OCI-LY3 (cell line): ENCODE measurements at regions not wholly inside any gene's neighbourhood (a gene's known extent, or its start where the extent isn't known, plus 50 kb on each side); places are given as distances from the start of the nearest gene placed in this dataset.

ENCODE experiments used
- H2AFZ ChIP-seq: fragments of 200-600, 300-600 bp; shearing (Covaris generic); 2 replicates; pipeline ENCODE4 v1.6.0; 2014; ENCODE audit warnings: antibody characterized with exemption, low read depth, low read length
- H3K27ac ChIP-seq: fragments of 200-600, 300-600 bp; sonication (generic); 2 replicates; pipeline ENCODE4 v1.5.1; 2014; ENCODE audit warnings: mild to moderate bottlenecking, low read length, moderate library complexity, mixed read lengths
- H3K27me3 ChIP-seq: fragments of 200-600, 300-600 bp; sonication (generic); 2 replicates; pipeline ENCODE4 v1.6.1; 2014; ENCODE audit warnings: low read depth, low read length, mixed read lengths
- H3K36me3 ChIP-seq: fragments of 200-600, 300-600 bp; sonication (generic); replicated peaks from 2 replicates; pipeline ENCODE3; 2014; ENCODE audit warnings: low read depth, low read length, mixed read lengths
- H3K4me1 ChIP-seq: fragments of 300-600, 200-600 bp; sonication (generic); 2 replicates; pipeline ENCODE4 v1.6.1; 2014; ENCODE audit warnings: low read length, mixed read lengths
- H3K4me2 ChIP-seq: fragments of 200-600, 300-600 bp; sonication (generic); 2 replicates; pipeline ENCODE4 v1.6.1; 2014; ENCODE audit warnings: low read length, mixed read lengths
- H3K4me3 ChIP-seq: fragments of 300-600, 200-600 bp; sonication (generic); 2 replicates; pipeline ENCODE4 v1.5.1; 2014; ENCODE audit warnings: antibody characterized with exemption, mild to moderate bottlenecking, low read length, moderate library complexity
- H3K79me2 ChIP-seq: fragments of 300-600, 200-600 bp; shearing (Covaris generic); 2 replicates; pipeline ENCODE4 v1.6.1; 2014; ENCODE audit warnings: mild to moderate bottlenecking, low read length, mixed read lengths
- H3K9ac ChIP-seq: fragments of 300-600, 200-600 bp; shearing (Covaris generic); 2 replicates; pipeline ENCODE4 v1.6.0; 2014; ENCODE audit warnings: mild to moderate bottlenecking, low read length, moderate library complexity
- H3K9me3 ChIP-seq: fragments of 200-600, 300-600 bp; shearing (Covaris generic); 2 replicates; pipeline ENCODE4 v1.6.1; 2014; ENCODE audit warnings: low read length, mixed read lengths; ENCODE audit not compliant: insufficient read depth
- H4K20me1 ChIP-seq: fragments of 200-600, 300-600 bp; sonication (generic); 2 replicates; pipeline ENCODE4 v1.6.1; 2016; ENCODE audit warnings: low read length, mixed read lengths; ENCODE audit not compliant: insufficient read depth
- EZH2phosphoT487 ChIP-seq: fragments of 200-600 bp; shearing (Covaris generic); IDR thresholded peaks from 2 replicates; pipeline ENCODE4 v1.6.1; 2018; ENCODE audit warnings: antibody characterized with exemption, mixed run types, low read depth
- TF ChIP-seq, protein P1 (sequence below): fragments of 200-600, 300-600 bp; sonication (generic); IDR thresholded peaks from 2 replicates; pipeline ENCODE4 v1.5.1; 2014; ENCODE audit warnings: antibody characterized with exemption, low read length, low read depth

DNA sequence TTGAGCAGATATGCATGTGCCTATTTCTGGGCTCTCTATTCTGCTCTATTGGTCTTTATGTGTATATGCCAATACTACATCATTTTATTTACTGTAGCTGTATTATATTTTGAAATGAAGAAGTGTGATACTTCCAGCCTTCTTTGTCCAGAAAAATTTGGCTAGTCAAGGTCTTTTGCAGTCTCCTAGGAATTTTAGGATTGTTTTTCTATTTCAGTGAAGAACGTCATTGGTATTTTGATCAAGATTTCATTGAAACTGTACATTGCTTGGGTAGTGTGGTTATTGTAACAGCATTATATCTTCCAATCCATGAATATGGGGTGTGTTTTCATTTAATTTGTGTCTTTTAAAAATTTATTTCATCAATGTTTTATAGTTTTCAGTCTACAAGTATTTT is 400.3 kb downstream of the AASDHPPT start:
- Histone ChIP-seq H3K27ac (no peak overlapping the region), H4K20me1 (no peaks in the 10 kb centered on the region), H2AFZ (no peak overlapping the region), H3K79me2 (no peaks in the 10 kb centered on the region), H3K36me3 (no peaks in the 10 kb centered on the region), H3K9me3 (no peaks in the 10 kb centered on the region), H3K9ac (no peak overlapping the region), H3K4me2 (no peak overlapping the region), H3K27me3 (no peaks in the 10 kb centered on the region), H3K4me3 (no peak overlapping the region), H3K4me1 (no peaks in the 10 kb centered on the region)
- TF ChIP-seq, protein P1, sequence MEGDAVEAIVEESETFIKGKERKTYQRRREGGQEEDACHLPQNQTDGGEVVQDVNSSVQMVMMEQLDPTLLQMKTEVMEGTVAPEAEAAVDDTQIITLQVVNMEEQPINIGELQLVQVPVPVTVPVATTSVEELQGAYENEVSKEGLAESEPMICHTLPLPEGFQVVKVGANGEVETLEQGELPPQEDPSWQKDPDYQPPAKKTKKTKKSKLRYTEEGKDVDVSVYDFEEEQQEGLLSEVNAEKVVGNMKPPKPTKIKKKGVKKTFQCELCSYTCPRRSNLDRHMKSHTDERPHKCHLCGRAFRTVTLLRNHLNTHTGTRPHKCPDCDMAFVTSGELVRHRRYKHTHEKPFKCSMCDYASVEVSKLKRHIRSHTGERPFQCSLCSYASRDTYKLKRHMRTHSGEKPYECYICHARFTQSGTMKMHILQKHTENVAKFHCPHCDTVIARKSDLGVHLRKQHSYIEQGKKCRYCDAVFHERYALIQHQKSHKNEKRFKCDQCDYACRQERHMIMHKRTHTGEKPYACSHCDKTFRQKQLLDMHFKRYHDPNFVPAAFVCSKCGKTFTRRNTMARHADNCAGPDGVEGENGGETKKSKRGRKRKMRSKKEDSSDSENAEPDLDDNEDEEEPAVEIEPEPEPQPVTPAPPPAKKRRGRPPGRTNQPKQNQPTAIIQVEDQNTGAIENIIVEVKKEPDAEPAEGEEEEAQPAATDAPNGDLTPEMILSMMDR, result no peak
- TF ChIP-seq EZH2phosphoT487, result no peak

DNA sequence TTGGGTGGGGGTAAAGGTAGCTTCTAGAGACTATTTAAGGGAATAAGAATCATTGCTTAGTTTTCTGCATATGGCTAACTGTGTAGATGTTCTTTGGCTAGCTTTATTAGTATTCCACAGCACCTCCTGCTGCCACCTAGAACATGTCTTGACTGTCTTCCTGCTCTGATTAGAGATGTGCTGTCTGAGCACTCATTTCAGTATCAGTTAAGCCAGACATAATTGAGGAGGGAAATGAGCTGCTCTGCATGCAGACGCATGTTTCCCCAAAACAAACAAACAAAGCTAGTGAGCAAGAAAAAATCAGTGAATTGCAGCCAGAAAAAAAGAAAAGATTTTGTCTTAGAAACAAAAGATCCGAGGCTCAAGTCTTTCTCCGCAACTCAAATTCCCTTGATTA is 402.2 kb downstream of the AASDHPPT start:
- Histone ChIP-seq H3K4me1 (no peaks in the 10 kb centered on the region), H3K4me2 (no peak overlapping the region)
- TF ChIP-seq, protein P1, result no peak
- no peak for TF ChIP-seq EZH2phosphoT487

DNA sequence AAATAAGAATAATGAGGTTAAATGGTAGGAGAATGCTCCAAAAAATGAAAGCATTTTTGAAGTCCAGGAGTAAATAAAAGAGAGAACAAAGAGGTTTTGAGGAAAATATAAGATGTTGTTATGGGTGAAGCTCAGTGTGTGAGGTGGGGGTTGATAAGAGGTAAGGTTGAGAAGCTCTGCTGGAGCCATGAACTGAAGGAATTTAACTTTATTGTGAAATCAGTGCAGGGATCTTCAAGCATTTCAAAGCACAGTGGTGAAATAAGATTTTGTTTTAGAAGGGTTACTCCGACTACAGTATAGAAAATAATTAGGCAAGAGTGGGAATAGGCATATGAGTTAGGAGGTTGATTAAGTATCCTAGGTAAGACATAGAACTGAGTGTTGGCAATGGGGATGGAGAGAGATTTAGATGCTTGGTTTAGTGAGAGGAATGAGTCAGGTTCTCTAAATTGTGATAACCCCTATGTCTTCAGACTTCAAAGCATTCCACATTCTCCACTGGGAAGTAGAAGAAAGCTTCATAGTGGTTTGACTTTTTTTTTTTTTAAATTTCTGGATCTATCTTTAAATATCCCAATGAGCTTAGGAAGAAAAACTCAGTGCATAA is 403.2 kb downstream of the AASDHPPT start:
- Histone ChIP-seq H3K4me3 (no peak overlapping the region), H2AFZ (no peak overlapping the region), H3K9ac (no peak overlapping the region), H3K4me2 (no peak overlapping the region), H3K27ac (no peak overlapping the region), H3K9me3 (no peaks in the 10 kb centered on the region), H3K4me1 (no peaks in the 10 kb centered on the region), H3K79me2 (no peaks in the 10 kb centered on the region), H3K36me3 (no peaks in the 10 kb centered on the region), H4K20me1 (no peaks in the 10 kb centered on the region), H3K27me3 (no peaks in the 10 kb centered on the region)
- no peak for TF ChIP-seq EZH2phosphoT487

More for the DNA sequence above, 402.2 kb downstream of the AASDHPPT start:
- no peaks in the 10 kb centered on the region for H3K36me3 ChIP-seq
- no peak overlapping the region for H3K9ac ChIP-seq
- H3K4me3 ChIP-seq, result no peak overlapping the region
- no peaks in the 10 kb centered on the region for H3K79me2 ChIP-seq
- H4K20me1 ChIP-seq, result no peaks in the 10 kb centered on the region
- no peaks in the 10 kb centered on the region for H3K9me3 ChIP-seq
- H2AFZ ChIP-seq, result no peak overlapping the region
- H3K27ac ChIP-seq, result no peak overlapping the region
- no peaks in the 10 kb centered on the region for H3K27me3 ChIP-seq

DNA sequence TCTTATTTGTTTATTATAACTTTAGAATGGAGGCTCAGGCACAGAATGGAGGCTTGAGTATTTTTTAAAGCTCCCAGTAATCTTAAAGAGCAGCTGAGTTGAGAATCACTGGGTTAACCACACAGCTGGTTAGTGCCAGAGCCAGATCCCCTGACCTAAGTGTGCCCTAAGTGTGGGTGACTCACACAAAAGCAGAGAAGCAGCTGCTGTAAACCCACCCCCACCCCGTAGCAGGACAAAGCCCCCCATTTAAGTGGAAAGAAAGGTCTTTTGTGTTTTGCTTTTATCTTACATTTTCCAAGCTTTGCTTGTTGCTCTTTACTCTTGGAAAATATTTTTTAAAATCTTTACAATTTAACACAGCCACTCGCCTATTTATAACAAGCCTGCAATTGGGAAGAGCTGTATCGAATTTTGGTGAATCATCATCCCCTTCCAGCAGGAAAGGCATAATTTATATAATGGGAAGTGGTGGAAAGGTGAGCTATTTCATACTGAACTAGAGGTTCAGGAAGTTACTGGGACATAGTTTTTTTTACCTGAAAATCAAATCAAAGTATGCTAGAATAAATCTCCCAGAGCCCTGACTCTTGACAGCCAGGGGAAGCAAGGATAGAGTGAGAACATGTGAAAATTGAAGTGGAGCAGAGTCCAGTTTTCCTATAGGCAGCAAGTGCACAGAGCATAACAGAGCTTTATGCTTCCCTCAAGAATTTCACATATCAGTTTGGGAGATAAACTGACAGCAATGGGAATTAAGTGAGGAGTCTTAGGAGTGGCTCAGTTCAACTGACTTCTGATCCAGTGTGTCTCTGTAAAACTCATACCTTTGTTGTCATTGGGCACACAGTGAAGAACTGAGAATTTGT is 405.7 kb downstream of the AASDHPPT start:
- Histone ChIP-seq H3K4me3 (no peak overlapping the region), H3K4me2 (no peak overlapping the region), H3K27ac (no peak overlapping the region), H2AFZ (no peak overlapping the region), H3K9me3 (no peaks in the 10 kb centered on the region), H3K4me1 (no peaks in the 10 kb centered on the region), H3K79me2 (no peaks in the 10 kb centered on the region), H4K20me1 (no peaks in the 10 kb centered on the region), H3K36me3 (no peaks in the 10 kb centered on the region), H3K9ac (no peak overlapping the region), H3K27me3 (no peaks in the 10 kb centered on the region)
- TF ChIP-seq, protein P1, result no peak
- no peak for TF ChIP-seq EZH2phosphoT487
